HUDEP-2 (cell line): ENCODE measurements at regions not wholly inside any gene's neighbourhood (a gene's known extent, or its start where the extent isn't known, plus 50 kb on each side); places are given as distances from the start of the nearest gene placed in this dataset.
"Not testable (repeated sequence)": the region's sequence is repeated elsewhere in the genome, so short reads cannot be mapped to it uniquely, and the experiment has no call there.

Experiments used
- DNase-seq, 76 experiments: peaks; one replicate each; lab custom pipeline; 2025; ENCODE audit not compliant: unreplicated experiment in 76 of 76; lab: John Stamatoyannopoulos, UW

DNA sequence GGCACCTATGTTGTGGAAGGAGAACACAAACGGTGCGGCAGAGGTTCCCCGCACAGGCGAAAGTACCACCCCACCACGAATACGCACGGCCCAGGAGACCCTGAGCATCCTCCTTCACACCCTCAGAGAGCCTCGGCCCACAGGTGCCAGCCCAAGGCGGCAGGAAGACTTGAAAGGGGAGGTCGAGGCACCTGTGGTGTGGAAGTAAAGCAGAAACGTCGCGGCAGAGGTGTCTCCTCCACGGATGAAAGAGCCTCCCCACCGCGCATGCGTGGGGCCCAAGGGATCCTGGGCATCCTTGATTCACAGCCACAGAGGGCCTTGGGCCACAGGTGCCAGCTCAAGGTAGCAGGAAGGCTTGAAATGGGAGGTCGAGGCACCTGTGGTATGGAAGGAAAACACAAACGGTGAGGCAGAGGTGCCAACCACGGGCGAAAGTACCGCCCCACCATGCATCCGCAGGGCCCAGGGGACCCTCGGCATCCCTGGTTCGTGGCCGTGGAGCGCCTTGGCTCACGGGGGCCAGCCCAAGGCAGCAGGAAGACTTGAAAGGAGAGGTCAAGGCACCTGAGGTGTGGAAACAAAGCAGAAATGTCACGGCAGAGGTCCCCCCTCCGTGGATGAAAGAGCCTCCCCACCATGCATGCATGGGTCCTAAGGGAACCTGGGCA lies 380.1 kb downstream of the ALG10 start:
- no peak for DNase-seq

- no peak for DNase-seq
Observed at GRCh38 chr12:34402899-34403705, 380.8 kb downstream of the ALG10 start.

GRCh38 chr12:34403706-34404376 lies 381.5 kb downstream of the ALG10 start:
- no peak for DNase-seq

- no peak for DNase-seq
Observed at GRCh38 chr12:34404377-34405285, 382.3 kb downstream of the ALG10 start.

- DNase-seq, result no peak
Observed at GRCh38 chr12:34405286-34406227, 383.3 kb downstream of the ALG10 start.

DNA sequence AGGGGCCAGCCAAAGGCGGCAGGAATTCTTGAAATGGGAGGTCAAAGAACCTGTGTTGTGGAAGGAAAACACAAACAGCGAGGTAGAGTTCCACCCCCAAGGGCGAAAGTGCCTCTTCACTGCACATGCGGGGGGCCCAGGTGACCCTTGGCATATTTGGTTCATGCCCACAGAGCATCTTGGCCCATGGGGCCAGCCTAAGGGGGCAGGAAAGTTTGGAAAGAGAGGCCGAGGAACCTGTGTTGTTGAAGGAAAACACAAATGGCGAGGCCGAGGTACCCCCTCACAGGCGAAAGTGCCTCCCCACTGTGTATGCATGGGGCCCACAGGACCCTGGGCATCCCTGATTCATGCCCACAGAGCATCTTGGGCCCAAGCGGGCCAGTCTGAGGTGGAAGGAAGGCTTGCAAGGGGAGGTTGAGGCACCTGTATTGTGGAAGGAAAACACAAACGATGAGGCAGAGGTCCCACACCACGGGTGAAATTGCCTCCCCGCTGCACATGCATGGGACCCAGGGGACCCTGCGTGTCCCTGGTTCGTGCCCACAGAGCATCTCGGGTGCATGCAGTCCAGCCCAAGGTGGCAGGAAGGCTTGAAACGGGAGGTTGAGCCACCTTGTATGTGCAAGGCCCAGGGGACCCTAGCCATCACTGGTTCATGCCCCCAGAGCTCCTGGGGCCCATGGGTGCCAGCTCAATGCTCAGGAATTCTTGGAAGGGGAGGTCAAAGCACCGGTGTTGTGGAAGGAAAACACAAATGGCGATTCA lies 384.1 kb downstream of the ALG10 start:
- DNase-seq, result no peak

DNA sequence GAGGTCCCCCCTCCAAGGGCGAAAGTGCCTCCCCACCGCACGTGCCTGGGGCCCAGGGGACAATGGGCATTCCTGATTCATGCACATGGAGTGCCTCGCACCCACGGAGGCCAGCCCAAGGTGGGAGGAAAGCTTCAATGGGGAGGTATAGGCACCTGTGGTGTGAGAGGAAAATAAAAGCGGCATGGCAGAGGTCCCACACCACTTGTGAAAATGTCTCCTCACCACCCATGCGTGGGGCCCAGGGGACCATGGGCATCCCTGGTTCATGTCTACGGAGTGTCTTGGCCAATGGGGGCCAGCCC lies 384.7 kb downstream of the ALG10 start:
- no peak for DNase-seq

GRCh38 chr12:34407813-34408212 lies 385.5 kb downstream of the ALG10 start:
- DNase-seq, result no peak

DNA sequence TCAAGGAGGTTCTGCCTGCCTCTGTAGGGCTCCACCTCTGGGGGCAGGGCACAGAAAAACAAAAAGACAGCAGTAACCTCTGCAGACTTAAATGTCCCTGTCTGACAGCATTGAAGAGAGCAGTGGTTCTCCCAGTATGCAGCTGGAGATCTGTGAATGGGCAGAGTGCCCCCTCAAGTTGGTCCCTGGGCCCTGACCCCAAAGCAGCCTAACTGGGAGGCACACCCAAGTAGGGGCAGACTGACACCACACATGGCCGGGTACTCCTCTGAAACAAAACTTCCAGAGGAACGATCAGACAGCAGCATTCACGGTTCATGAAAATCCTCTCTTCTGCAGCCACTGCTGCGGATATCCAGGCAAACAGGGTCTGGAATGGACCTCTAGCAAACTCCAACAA lies 409.2 kb downstream of the ALG10 start:
- DNase-seq, result not testable (repeated sequence)
